GM18867 (cell line): ENCODE measurements at regions not wholly inside any gene's neighbourhood (a gene's known extent, or its start where the extent isn't known, plus 50 kb on each side); places are given as distances from the start of the nearest gene placed in this dataset.

Experiments used
- ATAC-seq: cut with Tn5 transposase; IDR thresholded peaks from one replicate; pipeline ENCODE4 v1.9.1; 2021; ENCODE audit warnings: mild to moderate bottlenecking, moderate library complexity; ENCODE audit not compliant: unreplicated experiment

- no peak for ATAC-seq
Measured at GRCh38 chr18:1995041-1995612, 576.2 kb downstream of the METTL4 start.

GRCh38 chr18:1998121-1998520 lies 573.2 kb downstream of the METTL4 start:
- no peak for ATAC-seq

- ATAC-seq: no peak
Measured at GRCh38 chr18:1999387-1999786, 571.9 kb downstream of the METTL4 start.

GRCh38 chr18:2002151-2002550 lies 569.2 kb downstream of the METTL4 start:
- no peak for ATAC-seq

GRCh38 chr18:2002604-2003003 lies 568.7 kb downstream of the METTL4 start:
- no peak for ATAC-seq

GRCh38 chr18:2009942-2010697 lies 561.2 kb downstream of the METTL4 start:
- no peak for ATAC-seq

- ATAC-seq: no peak
Measured at GRCh38 chr18:2027016-2027415, 544.3 kb downstream of the METTL4 start.

- no peak for ATAC-seq
Measured at GRCh38 chr18:2027756-2028155, 543.5 kb downstream of the METTL4 start.

GRCh38 chr18:2028986-2029385 lies 542.3 kb downstream of the METTL4 start:
- ATAC-seq: no peak

- ATAC-seq: no peak
Measured at GRCh38 chr18:2030647-2031046, 540.7 kb downstream of the METTL4 start.

- no peak for ATAC-seq
Measured at GRCh38 chr18:2032036-2032435, 539.3 kb downstream of the METTL4 start.

- ATAC-seq: no peak
Measured at GRCh38 chr18:2035056-2035455, 536.2 kb downstream of the METTL4 start.

- ATAC-seq: no peak
Measured at GRCh38 chr18:2036086-2036485, 535.2 kb downstream of the METTL4 start.

- ATAC-seq: no peak
Measured at GRCh38 chr18:2040279-2040678, 531.0 kb downstream of the METTL4 start.

- ATAC-seq: no peak
Measured at GRCh38 chr18:2049986-2050385, 521.3 kb downstream of the METTL4 start.

GRCh38 chr18:2050702-2051201 lies 520.6 kb downstream of the METTL4 start:
- ATAC-seq: no peak

GRCh38 chr18:2053490-2054089 lies 517.7 kb downstream of the METTL4 start:
- no peak for ATAC-seq

- ATAC-seq: no peak
Measured at GRCh38 chr18:2059336-2059735, 512.0 kb downstream of the METTL4 start.

GRCh38 chr18:2060086-2060485 lies 511.2 kb downstream of the METTL4 start:
- no peak for ATAC-seq

- ATAC-seq: no peak
Measured at GRCh38 chr18:2070631-2071030, 500.7 kb downstream of the METTL4 start.

GRCh38 chr18:2075499-2075898 lies 495.8 kb downstream of the METTL4 start:
- ATAC-seq: no peak

GRCh38 chr18:2082676-2083075 lies 488.6 kb downstream of the METTL4 start:
- no peak for ATAC-seq
